ENCODE measurements at regions not wholly inside any gene's neighbourhood (a gene's known extent, or its start where the extent isn't known, plus 50 kb on each side); places are given as distances from the start of the nearest gene placed in this dataset.

DNA sequence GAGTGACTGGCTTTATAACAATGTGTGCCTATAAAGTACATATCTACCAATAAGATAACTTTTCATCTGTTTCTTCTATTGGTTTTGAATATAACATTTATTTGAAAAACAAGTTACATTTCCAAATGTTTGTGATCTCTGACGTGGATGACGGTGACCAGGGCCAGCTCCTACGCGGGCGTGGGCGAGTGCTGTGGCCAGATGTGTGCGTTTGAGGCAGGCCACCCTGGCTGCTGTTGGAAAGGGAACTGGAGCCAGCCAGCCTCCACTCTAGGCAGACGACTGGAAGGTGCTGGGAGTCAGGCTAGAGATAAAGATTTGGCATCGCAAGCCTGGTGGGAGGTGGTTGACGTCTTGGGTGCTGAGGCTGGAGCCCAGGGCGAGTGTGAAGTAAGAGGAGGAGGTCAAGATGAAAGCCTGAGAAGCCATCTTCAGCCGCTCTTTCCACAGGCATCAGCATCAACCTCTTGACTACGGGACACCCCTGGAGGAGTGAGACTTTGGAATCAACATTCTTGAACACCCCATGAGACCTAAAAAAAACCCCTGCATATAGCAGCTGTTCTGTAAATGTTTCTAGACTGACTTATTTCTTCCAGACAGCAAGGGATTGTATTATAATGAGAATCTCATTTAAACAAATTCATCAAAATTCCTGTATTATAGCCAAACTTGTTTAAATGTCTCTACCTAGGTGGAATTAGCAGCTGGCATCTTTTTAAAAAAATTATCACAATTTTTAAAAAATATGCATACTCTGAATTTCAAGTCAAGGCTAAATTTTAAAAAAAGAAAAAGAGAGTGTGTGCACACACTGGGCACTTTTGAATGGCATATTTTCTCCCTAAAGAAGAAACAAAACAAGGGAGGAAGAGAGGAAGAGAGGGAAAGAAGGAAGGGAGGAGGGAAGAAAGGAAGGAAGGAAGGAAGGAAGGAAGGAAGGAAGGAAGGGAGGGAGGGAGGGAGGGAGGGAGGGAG is 112.5 kb upstream of the SLC44A3 start:
- Histone ChIP-seq H3K4me2 (ENCODE audit: unreplicated experiment) (no peak overlapping the region), H3K9ac (no peak overlapping the region), H3K9me3 (ENCODE audit: low read depth) (no peaks in the 10 kb centered on the region), H3K9me2 (ENCODE audit: insufficient read depth) (no peaks in the 10 kb centered on the region; the same call in 1 of the 2 replicates), H3K27ac (no peak overlapping the region; the same call in 1 of the 2 replicates), H3K4me3 (no peak overlapping the region), H3K36me3 (ENCODE audit: low read depth) (no peaks in the 10 kb centered on the region), H2AFZ (peak overlapping the region; percentile 28; the same call in 1 of the 2 replicates), H4K20me1 (ENCODE audit: insufficient read depth) (no peaks in the 10 kb centered on the region), H3K27me3 (replicated peaks; ENCODE audit: insufficient read depth) (no peaks in the 10 kb centered on the region), H3K79me2 (ENCODE audit: insufficient read depth) (no peaks in the 10 kb centered on the region), H3K4me1 (ENCODE audit: insufficient read depth) (peaks cover 38% of the 10 kb centered on the region), H3F3A (ENCODE audit: insufficient read depth) (peaks cover 29% of the 10 kb centered on the region)
- in situ Hi-C loops (cut with MboI): no loop called here
- peak; percentile 49 for DNase-seq
- 63 to 67% methylated on average over 13 of the region's 13 CpGs for WGBS, 2 experiments (ENCODE audit: low coverage in 1 of 2, low lambda C conversion rate in 2 of 2, missing lambda C conversion rate in 2 of 2)
- TF ChIP-seq EZH2 (IDR thresholded peaks at IDR 0.05; ENCODE audit: insufficient read depth, poor library complexity, severe bottlenecking): no peak
- TF ChIP-seq EZH2phosphoT487 (IDR thresholded peaks at IDR 0.05; ENCODE audit: insufficient read depth, low read depth): no peak

DNA sequence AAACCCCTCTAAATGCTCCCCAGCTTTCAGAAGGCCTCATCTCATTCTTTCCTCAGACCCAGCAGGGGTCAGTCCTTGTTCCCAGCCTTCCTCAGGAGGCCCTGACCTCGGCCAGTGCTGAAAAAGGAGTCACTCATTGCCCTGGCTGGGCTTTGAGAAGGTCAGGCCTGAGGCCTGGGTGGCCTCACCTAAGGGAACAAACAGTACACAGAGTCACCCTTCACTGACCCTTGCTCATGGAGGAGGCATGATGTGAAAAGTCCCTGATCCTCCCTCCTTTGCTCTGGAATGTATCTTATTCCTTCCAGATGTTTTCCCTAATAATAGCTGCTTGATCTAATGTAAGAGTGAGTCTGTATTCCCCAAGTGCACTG is 117.7 kb upstream of the SLC44A3 start:
- Histone ChIP-seq H3K9me2 (ENCODE audit: insufficient read depth) (0 out of 2 replicates have a peak, but pooled peaks cover 4% of the 10 kb centered on the region), H3K9me3 (ENCODE audit: low read depth) (no peaks in the 10 kb centered on the region), H3K4me3 (no peak overlapping the region), H3K36me3 (ENCODE audit: low read depth) (no peaks in the 10 kb centered on the region), H3K4me2 (ENCODE audit: unreplicated experiment) (peak overlapping the region; percentile 10), H3K27ac (peak overlapping the region; percentile 52), H3K9ac (peak overlapping the region; percentile 24; the same call in 1 of the 2 replicates), H2AFZ (no peak overlapping the region; the same call in 1 of the 2 replicates), H3F3A (ENCODE audit: insufficient read depth) (peaks cover 25% of the 10 kb centered on the region), H3K4me1 (ENCODE audit: insufficient read depth) (peaks cover 49% of the 10 kb centered on the region), H4K20me1 (ENCODE audit: insufficient read depth) (no peaks in the 10 kb centered on the region), H3K27me3 (replicated peaks; ENCODE audit: insufficient read depth) (no peaks in the 10 kb centered on the region), H3K79me2 (ENCODE audit: insufficient read depth) (no peaks in the 10 kb centered on the region)
- TF ChIP-seq EZH2phosphoT487 (IDR thresholded peaks at IDR 0.05; ENCODE audit: insufficient read depth, low read depth): no peak
- no peak for TF ChIP-seq EZH2 (IDR thresholded peaks at IDR 0.05; ENCODE audit: insufficient read depth, poor library complexity, severe bottlenecking)
- peak; percentile 68 for DNase-seq
- 0% methylated on average over 1 of the region's 1 CpG for WGBS, 2 experiments (ENCODE audit: low coverage in 1 of 2, low lambda C conversion rate in 2 of 2, missing lambda C conversion rate in 2 of 2)
- in situ Hi-C loops (cut with MboI): no loop called here

DNA sequence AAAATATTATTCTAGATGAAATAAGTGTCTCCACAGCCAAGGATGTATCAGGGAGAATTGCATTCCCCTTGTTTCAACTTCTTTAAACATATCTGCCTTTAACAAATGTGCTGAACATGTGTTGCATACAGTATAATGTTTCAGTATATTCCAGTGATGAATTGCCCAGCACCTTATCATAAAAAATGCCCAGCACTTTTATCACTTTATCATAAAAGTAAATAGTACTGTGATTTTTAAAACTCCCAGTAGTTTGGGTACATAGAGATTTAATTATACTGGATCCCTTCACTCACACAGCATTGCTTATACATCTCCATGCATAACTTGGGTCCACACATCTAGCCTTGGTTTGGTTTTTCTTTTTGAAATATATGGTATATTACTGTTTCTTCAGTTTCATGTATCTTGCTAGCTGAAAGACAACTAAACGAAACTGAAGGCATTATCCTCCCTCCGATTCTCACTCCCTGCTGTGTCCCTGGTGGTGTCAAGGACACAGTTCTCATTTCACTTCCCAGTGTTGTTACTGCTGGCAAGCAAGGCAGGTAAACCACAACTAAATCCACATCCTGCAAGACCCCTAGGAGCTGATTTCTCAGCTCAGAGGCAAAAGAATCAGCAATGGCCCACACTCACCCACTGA is 118.2 kb upstream of the SLC44A3 start:
- no peak overlapping the region for H2AFZ ChIP-seq
- H3K9me3 ChIP-seq (ENCODE audit: low read depth): no peaks in the 10 kb centered on the region
- H3K9ac ChIP-seq: peak overlapping the region; percentile 24; the same call in 1 of the 2 replicates
- H3K4me1 ChIP-seq (ENCODE audit: insufficient read depth): peaks cover 43% of the 10 kb centered on the region
- H3K79me2 ChIP-seq (ENCODE audit: insufficient read depth): no peaks in the 10 kb centered on the region
- in situ Hi-C loops (cut with MboI): no loop called here
- no peak overlapping the region for H3K4me3 ChIP-seq
- H3K27ac ChIP-seq: peak overlapping the region; percentile 52
- DNase-seq: no peak
- H3F3A ChIP-seq (ENCODE audit: insufficient read depth): peaks cover 25% of the 10 kb centered on the region
- no peaks in the 10 kb centered on the region for H4K20me1 ChIP-seq (ENCODE audit: insufficient read depth)
- no peaks in the 10 kb centered on the region for H3K27me3 ChIP-seq (replicated peaks; ENCODE audit: insufficient read depth)
- peak overlapping the region; percentile 10 for H3K4me2 ChIP-seq (ENCODE audit: unreplicated experiment)
- 56 to 60% methylated on average over 2 of the region's 2 CpGs for WGBS, 2 experiments (ENCODE audit: low coverage in 1 of 2, low lambda C conversion rate in 2 of 2, missing lambda C conversion rate in 2 of 2)
- 0 out of 2 replicates have a peak, but pooled peaks cover 4% of the 10 kb centered on the region for H3K9me2 ChIP-seq (ENCODE audit: insufficient read depth)
- TF ChIP-seq EZH2 (IDR thresholded peaks at IDR 0.05; ENCODE audit: insufficient read depth, poor library complexity, severe bottlenecking) (no peak), EZH2phosphoT487 (IDR thresholded peaks at IDR 0.05; ENCODE audit: insufficient read depth, low read depth) (no peak)
- no peaks in the 10 kb centered on the region for H3K36me3 ChIP-seq (ENCODE audit: low read depth)

GRCh38 chr1:94698759-94699502 is 121.2 kb upstream of the SLC44A3 start:
- Histone ChIP-seq H4K20me1 (ENCODE audit: insufficient read depth) (no peaks in the 10 kb centered on the region), H3K79me2 (ENCODE audit: insufficient read depth) (no peaks in the 10 kb centered on the region), H3K27ac (peak overlapping the region; percentile 71), H3K9ac (no peak overlapping the region), H3K27me3 (replicated peaks; ENCODE audit: insufficient read depth) (no peaks in the 10 kb centered on the region), H3K9me3 (ENCODE audit: low read depth) (no peaks in the 10 kb centered on the region), H3K9me2 (ENCODE audit: insufficient read depth) (0 out of 2 replicates have a peak, but pooled peaks cover 4% of the 10 kb centered on the region), H3K4me2 (ENCODE audit: unreplicated experiment) (peak overlapping the region; percentile 57), H3K4me1 (ENCODE audit: insufficient read depth) (peaks cover 41% of the 10 kb centered on the region), H2AFZ (no peak overlapping the region), H3F3A (ENCODE audit: insufficient read depth) (peaks cover 25% of the 10 kb centered on the region), H3K4me3 (0 out of 2 replicates have a peak overlapping the region, but pooled peaks have one; percentile 5), H3K36me3 (ENCODE audit: low read depth) (no peaks in the 10 kb centered on the region)
- 25 to 27% methylated on average over 3 of the region's 3 CpGs for WGBS, 2 experiments (ENCODE audit: low coverage in 1 of 2, low lambda C conversion rate in 2 of 2, missing lambda C conversion rate in 2 of 2)
- TF ChIP-seq EZH2 (IDR thresholded peaks at IDR 0.05; ENCODE audit: insufficient read depth, poor library complexity, severe bottlenecking) (no peak), EZH2phosphoT487 (IDR thresholded peaks at IDR 0.05; ENCODE audit: insufficient read depth, low read depth) (no peak)
- in situ Hi-C loops (cut with MboI): no loop called here
- DNase-seq: peak; percentile 71
